Spleen (tissue), 11 donors: ENCODE measurements at regions not wholly inside any gene's neighbourhood (a gene's known extent, or its start where the extent isn't known, plus 50 kb on each side); places are given as distances from the start of the nearest gene placed in this dataset.
A peak's percentile ranks its signal among the peaks of the same experiment; 100 is the strongest.

Experiments used
- DNase-seq: peaks from one replicate; pipeline ENCODE4 v3.0.0-alpha.2; 2020
- H3K27ac ChIP-seq, 8 donors: fragments of 200-600 bp; sonication (generic) in 7 of 8; 1 replicate in 4 of 8; 2 replicates in 4 of 8; pipeline versions ENCODE4 v1.5.0 to v1.8.0; 2016 to 2021; ENCODE audit warnings: inconsistent platforms in 4 of 8, mild to moderate bottlenecking in 4 of 8, moderate library complexity in 1 of 8
- H3K27me3 ChIP-seq, 7 donors: fragments of 200-600 bp; sonication (generic) in 6 of 7; replicated peaks in 1 of 7; 1 replicate in 4 of 7; 2 replicates in 3 of 7; pipeline versions ENCODE4 v1.5.0 to v1.8.0; 2016 to 2021; ENCODE audit warnings: inconsistent platforms in 3 of 7, mild to moderate bottlenecking in 1 of 7
- H3K36me3 ChIP-seq, 6 donors: fragments of 200-600 bp; sonication (generic) in 5 of 6; 1 replicate in 4 of 6; 2 replicates in 2 of 6; pipeline versions ENCODE4 v1.5.0 to v1.8.0; 2016 to 2021; ENCODE audit warnings: inconsistent platforms in 2 of 6
- H3K4me1 ChIP-seq, 6 donors: fragments of 200-600 bp; sonication (generic) in 5 of 6; 1 replicate in 3 of 6; 2 replicates in 3 of 6; pipeline versions ENCODE4 v1.5.0 to v1.8.0; 2016 to 2021; ENCODE audit warnings: inconsistent platforms in 3 of 6
- H3K4me3 ChIP-seq, 8 donors: fragments of 200-600 bp; sonication (generic) in 7 of 8; 1 replicate in 4 of 8; 2 replicates in 4 of 8; pipeline versions ENCODE4 v1.5.0 to v1.8.0; 2016 to 2021; ENCODE audit warnings: inconsistent platforms in 4 of 8, mild to moderate bottlenecking in 4 of 8, moderate library complexity in 2 of 8
- H3K9me3 ChIP-seq, 8 donors: fragments of 200-600 bp; sonication (generic) in 7 of 8; 1 replicate in 4 of 8; 2 replicates in 4 of 8; pipeline versions ENCODE4 v1.5.0 to v1.8.0; 2016 to 2021; ENCODE audit warnings: inconsistent platforms in 4 of 8
- POLR2A ChIP-seq, 3 donors: fragments of 450-650 bp; IDR thresholded peaks; one replicate each; pipeline ENCODE4 v1.5.1; 2017; ENCODE audit warnings: antibody characterized with exemption in 3 of 3, mild to moderate bottlenecking in 1 of 3
- POLR2AphosphoS5 ChIP-seq, 3 donors: sonication (generic); formaldehyde crosslinking; IDR thresholded peaks; one replicate each; pipeline ENCODE4 v1.5.1; 2017; ENCODE audit warnings: antibody characterized with exemption in 3 of 3
- WGBS, 5 donors: extraction: QIAGEN DNeasy Blood & Tissue Kit in 3 of 5; methylation state at CpG; one replicate each; pipeline versions ENCODE4 v1.1.5 to v1.1.7; 2013 to 2018; 5-methylcytosine and 5-hydroxymethylcytosine counted together
- intact Hi-C: fragments of 100-400 bp; cut with DNase I; formaldehyde crosslinking; loops from one replicate; pipeline ENCODE4 v1.15.0; 2023; ENCODE audit warnings: low total_unique reads
- TF ChIP-seq, protein P1 (sequence below), 11 experiments: fragments of 200-600 bp in 7 of 11; fragments of 450-650 bp in 4 of 11; sonication (generic) in 4 of 11; IDR thresholded peaks in 8 of 11; conservative IDR thresholded peaks in 3 of 11; 1 replicate in 7 of 11; 2 replicates in 4 of 11; pipeline versions ENCODE4 v1.4.0 to v1.8.0; 2016 to 2021; ENCODE audit warnings: antibody characterized with exemption in 11 of 11, inconsistent platforms in 4 of 11, mild to moderate bottlenecking in 1 of 11
- donor health status: healthy with polysubstance abuse.
- donor health status: DM: no; HTN: no; CAD: no; lungs with moderate emphysema.
- donor health status: DM: no; HTN: no; CAD: no.
- donor health status: Bipolar disorder and iron deficiency.
- donor health status: healthy.
- donor health status: DM: no; HTN: no; CAD: no.
- donor health status: DM: yes; HTN: yes; CAD: no.

DNA sequence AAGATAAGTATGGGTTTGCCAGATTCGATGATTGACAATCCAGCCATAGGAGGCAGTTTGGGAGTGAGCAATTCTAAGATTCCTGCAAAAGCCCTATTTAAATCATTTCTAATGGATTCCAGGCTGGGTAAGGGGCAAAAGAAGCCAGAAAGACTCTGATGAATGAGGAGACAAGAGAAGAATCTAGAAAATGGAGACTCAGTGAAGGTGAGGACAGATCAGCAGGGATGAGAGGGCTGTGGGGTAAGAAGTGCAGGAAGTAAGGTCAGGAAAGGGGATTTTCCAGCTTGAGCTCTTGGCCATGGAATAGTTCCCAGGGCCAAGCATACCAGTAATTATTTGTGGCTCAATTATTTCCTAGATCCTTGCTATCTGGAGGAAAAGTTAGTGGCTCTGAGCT, 87.3 kb downstream of the TMX1 start:
- TF ChIP-seq POLR2AphosphoS5 (IDR thresholded peaks at IDR 0.05) (no peak), POLR2A (IDR thresholded peaks at IDR 0.05) (no peak)
- TF ChIP-seq, protein P1, sequence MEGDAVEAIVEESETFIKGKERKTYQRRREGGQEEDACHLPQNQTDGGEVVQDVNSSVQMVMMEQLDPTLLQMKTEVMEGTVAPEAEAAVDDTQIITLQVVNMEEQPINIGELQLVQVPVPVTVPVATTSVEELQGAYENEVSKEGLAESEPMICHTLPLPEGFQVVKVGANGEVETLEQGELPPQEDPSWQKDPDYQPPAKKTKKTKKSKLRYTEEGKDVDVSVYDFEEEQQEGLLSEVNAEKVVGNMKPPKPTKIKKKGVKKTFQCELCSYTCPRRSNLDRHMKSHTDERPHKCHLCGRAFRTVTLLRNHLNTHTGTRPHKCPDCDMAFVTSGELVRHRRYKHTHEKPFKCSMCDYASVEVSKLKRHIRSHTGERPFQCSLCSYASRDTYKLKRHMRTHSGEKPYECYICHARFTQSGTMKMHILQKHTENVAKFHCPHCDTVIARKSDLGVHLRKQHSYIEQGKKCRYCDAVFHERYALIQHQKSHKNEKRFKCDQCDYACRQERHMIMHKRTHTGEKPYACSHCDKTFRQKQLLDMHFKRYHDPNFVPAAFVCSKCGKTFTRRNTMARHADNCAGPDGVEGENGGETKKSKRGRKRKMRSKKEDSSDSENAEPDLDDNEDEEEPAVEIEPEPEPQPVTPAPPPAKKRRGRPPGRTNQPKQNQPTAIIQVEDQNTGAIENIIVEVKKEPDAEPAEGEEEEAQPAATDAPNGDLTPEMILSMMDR (IDR thresholded peaks at IDR 0.05 in 8 of 11, conservative IDR thresholded peaks at IDR 0.05 in 3 of 11) = no peak
- intact Hi-C loops = no loop called here
- no peaks in the 10 kb centered on the region for H3K27me3 ChIP-seq
- no peaks in the 10 kb centered on the region for H3K36me3 ChIP-seq
- H3K27ac ChIP-seq = peak overlapping the region in 7 of 8 donors; percentile 25 to 68 (median 36)
- DNase-seq = no peak
- no peak overlapping the region for H3K4me3 ChIP-seq
- peaks cover 0 to 16% (median 3%) of the 10 kb centered on the region in 6 donors for H3K4me1 ChIP-seq
- no peaks in the 10 kb centered on the region for H3K9me3 ChIP-seq
- WGBS, 5 donors = 65 to 86% (median 81%) methylated on average over 1 of the region's 1 CpG

DNA sequence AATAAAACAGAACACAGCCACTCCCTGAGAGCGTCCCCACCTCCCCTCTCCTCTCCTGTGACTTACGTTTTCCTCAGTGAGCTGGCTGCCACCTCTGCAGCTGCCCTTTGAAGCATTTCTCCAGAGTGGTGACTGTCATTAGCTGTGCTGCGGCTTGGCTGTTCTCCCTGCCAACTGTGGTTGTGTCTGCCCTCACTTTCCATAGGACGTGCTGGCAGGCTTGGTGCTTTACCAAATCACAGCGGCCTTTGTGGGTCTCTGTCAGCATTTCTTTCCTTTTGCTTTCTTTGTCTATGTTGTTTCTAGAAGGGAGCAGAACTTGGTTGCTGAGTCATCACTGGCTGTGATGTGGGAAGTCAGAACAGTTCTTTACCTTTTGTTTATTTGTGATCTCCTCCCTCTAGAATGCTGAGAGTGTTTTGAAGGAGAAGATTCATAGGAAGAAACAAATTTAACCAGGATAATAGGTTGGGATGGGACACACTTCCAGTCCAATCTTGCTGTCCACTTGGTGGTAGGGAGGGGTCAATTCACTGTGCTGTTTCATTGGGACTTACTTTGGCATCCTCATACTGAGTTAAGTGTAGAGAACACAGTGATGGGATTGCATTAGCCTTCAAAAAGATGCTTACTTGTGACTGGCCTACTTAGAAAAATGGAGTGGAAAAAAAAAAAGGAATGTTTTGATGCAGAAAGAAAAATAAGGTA, 88.2 kb downstream of the TMX1 start:
- H3K4me1 ChIP-seq = peaks cover 0 to 16% (median 3%) of the 10 kb centered on the region in 6 donors
- peak overlapping the region in 6 of 8 donors; percentile 25 to 68 (median 46) for H3K27ac ChIP-seq
- no peaks in the 10 kb centered on the region for H3K36me3 ChIP-seq
- H3K27me3 ChIP-seq = no peaks in the 10 kb centered on the region
- no peaks in the 10 kb centered on the region for H3K9me3 ChIP-seq
- intact Hi-C loops = no loop called here
- H3K4me3 ChIP-seq = no peak overlapping the region
- WGBS, 5 donors = 22 to 35% (median 29%) methylated on average over 5 of the region's 5 CpGs
- no peak for DNase-seq
- TF ChIP-seq POLR2AphosphoS5 (IDR thresholded peaks at IDR 0.05) (no peak), POLR2A (IDR thresholded peaks at IDR 0.05) (no peak)
- TF ChIP-seq, protein P1 (IDR thresholded peaks at IDR 0.05 in 8 of 11, conservative IDR thresholded peaks at IDR 0.05 in 3 of 11) = no peak

DNA sequence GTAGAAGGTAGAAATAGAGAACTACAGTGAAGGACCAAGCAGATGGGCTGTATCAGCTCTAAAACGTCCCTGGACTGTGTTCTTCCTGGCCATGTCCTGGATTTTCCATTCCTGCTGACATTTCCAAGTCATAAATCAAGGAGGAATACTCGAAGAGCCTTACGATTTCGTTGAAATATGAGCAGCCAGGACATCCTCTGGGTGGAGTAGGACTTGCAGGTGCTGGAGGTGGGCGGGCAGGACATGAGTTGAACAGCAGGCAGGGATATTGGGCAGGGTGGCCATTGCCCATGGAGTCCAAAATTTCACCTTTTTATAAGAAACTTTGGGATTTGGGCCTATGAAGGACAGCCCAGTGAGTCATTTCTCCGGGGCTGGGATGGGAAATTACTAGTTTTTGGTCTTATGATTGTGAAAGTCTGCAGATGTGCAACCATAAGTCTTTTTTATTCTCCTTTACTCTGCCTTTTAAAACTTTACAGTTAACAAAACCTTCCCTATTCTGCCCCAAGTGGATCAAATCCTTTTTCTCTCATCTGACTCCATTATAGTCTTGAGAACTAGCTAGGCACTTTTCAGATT, 88.8 kb downstream of the TMX1 start:
- Histone ChIP-seq H3K4me3 (no peak overlapping the region), H3K4me1 (peaks cover 0 to 16% (median 3%) of the 10 kb centered on the region in 6 donors), H3K9me3 (no peaks in the 10 kb centered on the region), H3K36me3 (no peaks in the 10 kb centered on the region), H3K27me3 (no peaks in the 10 kb centered on the region), H3K27ac (peak overlapping the region in 5 of 8 donors; percentile 11 to 68 (median 56))
- no peak for TF ChIP-seq POLR2A (IDR thresholded peaks at IDR 0.05)
- no peak for TF ChIP-seq POLR2AphosphoS5 (IDR thresholded peaks at IDR 0.05)
- TF ChIP-seq, protein P1 (IDR thresholded peaks at IDR 0.05 in 8 of 11, conservative IDR thresholded peaks at IDR 0.05 in 3 of 11) = no peak
- intact Hi-C loops = no loop called here
- DNase-seq = no peak
- 30 to 57% (median 47%) methylated on average over 6 of the region's 6 CpGs for WGBS, 5 donors
